ENCODE measurements at regions not wholly inside any gene's neighbourhood (a gene's known extent, or its start where the extent isn't known, plus 50 kb on each side); places are given as distances from the start of the nearest gene placed in this dataset.

DNA sequence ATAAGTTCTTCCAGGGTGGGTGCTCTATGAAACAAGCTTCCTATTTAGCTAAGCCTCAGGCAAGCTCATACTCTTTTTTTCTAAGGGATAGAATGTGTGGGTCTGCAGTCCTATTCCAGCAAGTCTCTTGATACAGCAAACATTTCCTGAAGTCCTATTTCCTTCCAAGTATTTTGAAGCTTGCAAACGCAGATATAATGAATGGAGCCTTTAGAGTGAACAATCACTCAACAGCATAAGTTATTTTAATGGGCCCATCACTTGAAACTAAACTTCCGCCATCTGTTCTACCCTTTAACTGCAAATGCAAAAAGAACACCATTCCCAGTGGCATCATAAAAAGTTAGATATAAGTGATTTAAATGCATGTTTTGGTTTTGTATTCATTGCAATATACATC lies 108.3 kb upstream of the TAPT1 start:
- H3K27ac ChIP-seq, result no peak overlapping the region
- TF ChIP-seq, protein P1, sequence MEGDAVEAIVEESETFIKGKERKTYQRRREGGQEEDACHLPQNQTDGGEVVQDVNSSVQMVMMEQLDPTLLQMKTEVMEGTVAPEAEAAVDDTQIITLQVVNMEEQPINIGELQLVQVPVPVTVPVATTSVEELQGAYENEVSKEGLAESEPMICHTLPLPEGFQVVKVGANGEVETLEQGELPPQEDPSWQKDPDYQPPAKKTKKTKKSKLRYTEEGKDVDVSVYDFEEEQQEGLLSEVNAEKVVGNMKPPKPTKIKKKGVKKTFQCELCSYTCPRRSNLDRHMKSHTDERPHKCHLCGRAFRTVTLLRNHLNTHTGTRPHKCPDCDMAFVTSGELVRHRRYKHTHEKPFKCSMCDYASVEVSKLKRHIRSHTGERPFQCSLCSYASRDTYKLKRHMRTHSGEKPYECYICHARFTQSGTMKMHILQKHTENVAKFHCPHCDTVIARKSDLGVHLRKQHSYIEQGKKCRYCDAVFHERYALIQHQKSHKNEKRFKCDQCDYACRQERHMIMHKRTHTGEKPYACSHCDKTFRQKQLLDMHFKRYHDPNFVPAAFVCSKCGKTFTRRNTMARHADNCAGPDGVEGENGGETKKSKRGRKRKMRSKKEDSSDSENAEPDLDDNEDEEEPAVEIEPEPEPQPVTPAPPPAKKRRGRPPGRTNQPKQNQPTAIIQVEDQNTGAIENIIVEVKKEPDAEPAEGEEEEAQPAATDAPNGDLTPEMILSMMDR (conservative IDR thresholded peaks at IDR 0.05), result no peak

DNA sequence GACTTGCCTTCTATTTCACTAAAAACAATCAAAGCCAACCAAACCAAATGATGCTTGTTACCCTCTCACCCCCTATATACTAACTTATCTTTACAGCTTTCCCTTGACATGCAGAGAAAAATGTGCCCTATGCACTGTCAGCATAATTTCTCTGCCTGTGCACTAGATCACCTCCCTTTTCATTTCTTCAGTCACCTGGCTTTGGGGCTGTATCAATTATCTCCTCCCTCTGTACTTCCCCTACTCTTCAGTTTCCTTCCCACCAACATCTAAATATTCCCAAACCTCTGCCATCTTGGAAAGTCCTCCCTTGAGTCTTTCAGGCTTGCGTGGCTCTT lies 103.5 kb upstream of the TAPT1 start:
- no peak overlapping the region for H3K27ac ChIP-seq
- TF ChIP-seq, protein P1 (conservative IDR thresholded peaks at IDR 0.05), result no peak

DNA sequence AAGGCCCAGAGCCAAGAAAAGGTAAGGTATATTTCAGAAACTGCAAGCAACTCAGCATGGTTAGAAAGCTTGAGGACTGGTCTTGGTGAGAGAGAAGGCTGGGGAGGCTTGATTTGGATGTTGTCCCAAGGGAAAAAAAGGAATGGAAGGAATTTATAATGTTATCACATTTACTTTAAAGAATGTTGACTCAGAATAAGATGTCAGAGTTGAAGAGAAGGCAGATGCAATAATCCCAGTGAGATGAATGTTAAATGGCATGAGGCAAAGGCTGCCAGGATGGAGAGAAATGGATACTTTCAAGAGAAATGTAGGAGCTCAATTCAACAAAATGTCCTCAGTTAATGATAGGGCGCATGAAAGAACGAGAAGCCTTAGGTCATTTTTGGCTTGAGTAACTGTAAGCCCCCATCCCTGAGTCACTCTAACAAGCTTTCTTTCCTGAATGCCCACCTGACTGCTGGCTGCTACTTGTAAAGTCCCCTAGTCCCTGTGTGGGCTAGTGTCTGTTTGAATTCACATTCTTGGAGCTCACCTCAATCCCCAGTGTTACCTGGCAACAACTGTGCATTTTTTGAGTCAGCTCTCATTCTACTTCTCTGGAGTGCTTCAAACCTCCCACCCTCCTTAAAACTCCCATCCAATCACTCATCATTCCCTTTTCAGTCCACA lies 103.0 kb upstream of the TAPT1 start:
- H3K27ac ChIP-seq, result no peak overlapping the region
- TF ChIP-seq, protein P1 (conservative IDR thresholded peaks at IDR 0.05), result no peak

DNA sequence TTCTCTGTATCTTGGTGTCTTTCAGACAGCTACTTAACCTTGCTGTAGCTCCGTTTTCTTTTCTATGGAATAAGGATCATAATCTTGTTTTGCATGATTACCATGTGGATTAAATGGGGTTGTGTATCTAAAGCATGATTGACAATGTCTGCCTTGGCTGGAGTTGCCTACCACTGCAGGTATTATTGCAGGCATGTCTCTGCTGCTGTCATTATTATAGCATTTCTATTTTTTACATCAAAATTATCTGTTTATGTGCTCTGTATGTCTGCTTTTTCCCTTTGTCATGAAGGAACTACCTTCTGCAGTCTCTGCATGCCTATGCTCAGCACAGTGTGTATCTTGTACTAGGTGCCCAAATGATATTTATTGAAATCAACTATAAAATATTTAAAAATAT lies 95.9 kb upstream of the TAPT1 start:
- TF ChIP-seq, protein P1 (conservative IDR thresholded peaks at IDR 0.05), result no peak
- H3K27ac ChIP-seq, result no peak overlapping the region

DNA sequence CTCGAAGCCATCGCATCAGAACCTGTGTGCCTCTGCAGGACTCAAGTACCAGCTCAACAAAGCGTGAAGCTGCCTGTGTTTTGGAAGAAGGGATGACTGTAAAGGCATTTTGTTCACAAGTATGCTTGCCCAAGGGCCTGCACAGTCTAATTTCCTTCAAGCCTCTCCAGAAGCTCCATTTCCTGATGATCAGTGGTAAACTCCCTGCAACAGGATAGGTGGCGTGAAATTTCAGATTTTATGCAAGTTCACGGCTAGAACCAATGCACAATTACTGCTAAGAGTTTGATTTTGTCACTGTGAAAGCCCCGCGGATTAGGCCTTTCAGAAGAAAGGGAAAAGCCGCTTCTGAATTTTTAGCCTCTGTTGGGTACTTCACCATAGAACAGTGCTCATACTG lies 89.2 kb upstream of the TAPT1 start:
- H3K27ac ChIP-seq, result no peak overlapping the region
- TF ChIP-seq, protein P1 (conservative IDR thresholded peaks at IDR 0.05), result no peak

DNA sequence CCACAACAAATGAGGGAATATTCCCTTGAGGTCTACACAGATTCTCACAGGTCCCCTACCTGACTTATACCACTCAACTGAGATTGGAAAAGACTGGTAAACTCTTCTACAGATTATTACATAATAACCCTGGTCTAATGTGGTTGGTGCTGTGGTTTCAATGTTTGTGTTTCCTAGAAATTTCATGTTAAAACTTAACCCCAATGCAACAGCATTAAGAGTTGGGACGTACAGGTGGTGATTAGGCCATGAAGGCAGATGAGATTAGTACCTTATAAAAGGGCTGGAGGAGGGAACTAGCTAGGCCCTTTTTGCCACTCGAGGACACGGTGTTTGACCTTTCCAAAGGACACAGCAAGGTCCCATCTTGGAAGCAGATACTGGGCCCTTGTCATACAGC lies 84.3 kb upstream of the TAPT1 start:
- no peak overlapping the region for H3K27ac ChIP-seq
- TF ChIP-seq, protein P1 (conservative IDR thresholded peaks at IDR 0.05), result no peak

DNA sequence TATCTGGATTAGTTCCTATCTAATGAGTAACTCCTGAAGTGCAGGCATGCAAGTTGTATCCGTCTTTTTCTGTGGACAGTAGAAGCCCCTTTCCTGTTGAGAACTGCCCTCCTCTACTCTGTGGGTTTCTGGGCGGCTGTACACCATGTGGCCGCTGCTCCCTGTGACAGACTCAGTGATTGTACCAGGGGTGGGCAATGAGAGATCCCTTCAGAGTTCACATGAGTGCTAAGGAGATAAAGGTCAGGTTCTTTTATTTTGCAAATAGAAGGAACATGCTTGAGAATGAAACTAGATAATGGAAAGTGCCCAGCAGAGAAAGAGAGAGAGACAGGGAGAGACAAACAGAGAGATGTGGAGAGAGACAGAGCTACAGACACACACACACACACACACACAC lies 76.4 kb upstream of the TAPT1 start:
- TF ChIP-seq, protein P1 (conservative IDR thresholded peaks at IDR 0.05), result no peak
- H3K27ac ChIP-seq, result no peak overlapping the region

All from VCaP (cell line).